Nephron progenitor cell (in vitro differentiated cells): ENCODE measurements at regions not wholly inside any gene's neighbourhood (a gene's known extent, or its start where the extent isn't known, plus 50 kb on each side); places are given as distances from the start of the nearest gene placed in this dataset.

ENCODE experiments used
- DNase-seq: peaks from one replicate; pipeline ENCODE4 v3.0.0; 2021
- H3K27ac Mint-ChIP-seq: 2 replicates; pipeline ENCODE4 v1.8.0; 2021; ENCODE audit warnings: mild to moderate bottlenecking, moderate library complexity, mixed read lengths
- H3K27me3 Mint-ChIP-seq: 2 replicates; pipeline ENCODE4 v1.8.0; 2021; ENCODE audit warnings: mild to moderate bottlenecking, low read depth, mixed read lengths; ENCODE audit not compliant: poor library complexity
- H3K36me3 Mint-ChIP-seq: 2 replicates; pipeline ENCODE4 v1.8.0; 2021; ENCODE audit warnings: low read depth, mixed read lengths
- H3K4me1 Mint-ChIP-seq: 2 replicates; pipeline ENCODE4 v1.8.0; 2021; ENCODE audit warnings: mixed read lengths
- H3K4me3 Mint-ChIP-seq: 2 replicates; pipeline ENCODE4 v1.8.0; 2021; ENCODE audit warnings: mild to moderate bottlenecking, moderate library complexity, mixed read lengths
- H3K9me3 Mint-ChIP-seq: 2 replicates; pipeline ENCODE4 v1.8.0; 2021; ENCODE audit warnings: mild to moderate bottlenecking, moderate library complexity, mixed read lengths
- TF ChIP-seq, protein P1 (sequence below): fragments of 200-600 bp; sonication (generic); IDR thresholded peaks from 2 replicates; pipeline ENCODE4 v1.5.0; 2021; ENCODE audit warnings: antibody characterized with exemption

DNA sequence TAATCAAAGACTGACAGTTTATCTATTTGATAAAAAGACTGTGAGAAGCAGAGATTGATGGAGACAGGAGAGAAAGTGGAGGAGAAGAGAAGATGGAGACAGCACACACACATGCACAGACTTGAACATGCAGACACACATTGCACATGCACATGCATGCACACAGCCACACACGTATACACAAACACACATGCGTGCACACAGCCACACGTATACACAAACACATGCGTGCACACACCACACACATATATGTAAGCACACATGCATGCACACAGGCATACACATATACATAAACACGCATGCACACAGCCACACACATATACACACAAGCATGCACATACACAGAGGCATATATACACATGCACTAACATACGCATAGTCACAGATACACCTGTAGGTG is 313.4 kb downstream of the HAPSTR1 start:
- DNase-seq, result no peak
- Mint-ChIP-seq H3K4me1 (peaks cover 30% of the 10 kb centered on the region), H3K27ac (no peak overlapping the region), H3K9me3 (no peaks in the 10 kb centered on the region), H3K27me3 (peaks cover under 1% of the 10 kb centered on the region), H3K4me3 (no peak overlapping the region), H3K36me3 (no peaks in the 10 kb centered on the region)
- TF ChIP-seq, protein P1, sequence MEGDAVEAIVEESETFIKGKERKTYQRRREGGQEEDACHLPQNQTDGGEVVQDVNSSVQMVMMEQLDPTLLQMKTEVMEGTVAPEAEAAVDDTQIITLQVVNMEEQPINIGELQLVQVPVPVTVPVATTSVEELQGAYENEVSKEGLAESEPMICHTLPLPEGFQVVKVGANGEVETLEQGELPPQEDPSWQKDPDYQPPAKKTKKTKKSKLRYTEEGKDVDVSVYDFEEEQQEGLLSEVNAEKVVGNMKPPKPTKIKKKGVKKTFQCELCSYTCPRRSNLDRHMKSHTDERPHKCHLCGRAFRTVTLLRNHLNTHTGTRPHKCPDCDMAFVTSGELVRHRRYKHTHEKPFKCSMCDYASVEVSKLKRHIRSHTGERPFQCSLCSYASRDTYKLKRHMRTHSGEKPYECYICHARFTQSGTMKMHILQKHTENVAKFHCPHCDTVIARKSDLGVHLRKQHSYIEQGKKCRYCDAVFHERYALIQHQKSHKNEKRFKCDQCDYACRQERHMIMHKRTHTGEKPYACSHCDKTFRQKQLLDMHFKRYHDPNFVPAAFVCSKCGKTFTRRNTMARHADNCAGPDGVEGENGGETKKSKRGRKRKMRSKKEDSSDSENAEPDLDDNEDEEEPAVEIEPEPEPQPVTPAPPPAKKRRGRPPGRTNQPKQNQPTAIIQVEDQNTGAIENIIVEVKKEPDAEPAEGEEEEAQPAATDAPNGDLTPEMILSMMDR, result no peak

DNA sequence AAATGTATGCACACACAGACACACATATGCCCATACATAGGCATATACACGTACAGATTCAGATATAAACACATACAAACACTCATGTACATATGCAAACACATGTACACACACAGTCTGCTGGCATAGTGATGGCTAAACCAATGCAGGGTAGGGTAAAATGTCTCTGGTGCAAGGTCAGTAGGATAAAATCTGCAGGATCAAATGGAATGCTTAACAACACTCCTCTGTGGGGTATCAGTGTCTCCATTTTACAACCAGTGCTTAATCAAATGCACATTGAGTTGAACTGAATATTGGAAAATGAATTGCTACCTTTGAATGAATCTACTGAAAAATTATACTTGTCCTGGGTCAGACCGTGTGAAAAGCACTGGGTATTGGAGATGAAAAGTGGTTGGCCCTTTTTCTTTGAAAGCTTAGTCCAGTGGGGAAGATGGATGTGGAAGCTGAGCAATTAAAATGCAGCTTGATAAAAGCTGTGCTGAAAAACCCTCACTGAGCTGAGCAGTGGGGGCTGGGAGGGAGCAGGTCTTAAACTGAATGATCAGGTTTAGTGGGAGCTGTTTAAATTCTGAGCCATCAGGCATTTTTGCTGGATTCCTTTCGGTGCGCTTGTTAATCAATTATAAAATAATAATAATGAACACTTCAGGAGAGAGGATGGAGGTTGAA is 314.7 kb downstream of the HAPSTR1 start:
- no peak for DNase-seq
- TF ChIP-seq, protein P1, result no peak
- peaks cover 29% of the 10 kb centered on the region for H3K4me1 Mint-ChIP-seq
- no peak overlapping the region for H3K4me3 Mint-ChIP-seq
- no peaks in the 10 kb centered on the region for H3K36me3 Mint-ChIP-seq
- peaks cover 1% of the 10 kb centered on the region for H3K27me3 Mint-ChIP-seq
- H3K9me3 Mint-ChIP-seq, result no peaks in the 10 kb centered on the region
- peak overlapping the region; percentile 47 for H3K27ac Mint-ChIP-seq

DNA sequence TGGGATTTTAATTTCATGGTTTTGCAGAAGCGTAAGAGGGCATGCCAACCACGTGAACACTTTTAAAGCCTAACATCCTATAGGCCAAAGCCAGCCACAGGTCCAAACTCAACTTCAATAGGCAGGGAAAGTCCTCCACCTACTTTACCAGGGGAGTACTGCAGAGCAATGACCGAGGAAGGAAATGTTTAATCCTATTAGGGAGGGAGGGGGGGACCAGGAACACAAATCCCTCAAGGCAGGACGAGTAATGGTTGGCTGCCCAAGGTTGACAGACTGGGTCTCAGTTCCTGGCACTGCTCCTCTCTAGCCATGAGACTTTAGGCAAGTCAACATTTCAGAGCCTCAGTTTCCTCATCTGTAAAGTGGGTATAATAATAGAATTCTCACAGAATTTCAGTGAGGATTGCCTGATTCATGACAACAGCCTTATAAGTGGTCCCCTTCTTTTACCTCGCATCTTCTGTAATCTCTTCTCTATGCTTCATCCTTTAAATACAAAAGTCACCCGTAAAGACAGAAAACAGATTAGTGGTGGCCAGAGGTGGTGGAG is 315.8 kb downstream of the HAPSTR1 start:
- H3K27ac Mint-ChIP-seq, result no peak overlapping the region
- no peak overlapping the region for H3K4me3 Mint-ChIP-seq
- H3K4me1 Mint-ChIP-seq, result peaks cover 29% of the 10 kb centered on the region
- no peak for DNase-seq
- TF ChIP-seq, protein P1, result no peak
- H3K36me3 Mint-ChIP-seq, result no peaks in the 10 kb centered on the region
- H3K9me3 Mint-ChIP-seq, result no peaks in the 10 kb centered on the region
- H3K27me3 Mint-ChIP-seq, result peaks cover 8% of the 10 kb centered on the region

DNA sequence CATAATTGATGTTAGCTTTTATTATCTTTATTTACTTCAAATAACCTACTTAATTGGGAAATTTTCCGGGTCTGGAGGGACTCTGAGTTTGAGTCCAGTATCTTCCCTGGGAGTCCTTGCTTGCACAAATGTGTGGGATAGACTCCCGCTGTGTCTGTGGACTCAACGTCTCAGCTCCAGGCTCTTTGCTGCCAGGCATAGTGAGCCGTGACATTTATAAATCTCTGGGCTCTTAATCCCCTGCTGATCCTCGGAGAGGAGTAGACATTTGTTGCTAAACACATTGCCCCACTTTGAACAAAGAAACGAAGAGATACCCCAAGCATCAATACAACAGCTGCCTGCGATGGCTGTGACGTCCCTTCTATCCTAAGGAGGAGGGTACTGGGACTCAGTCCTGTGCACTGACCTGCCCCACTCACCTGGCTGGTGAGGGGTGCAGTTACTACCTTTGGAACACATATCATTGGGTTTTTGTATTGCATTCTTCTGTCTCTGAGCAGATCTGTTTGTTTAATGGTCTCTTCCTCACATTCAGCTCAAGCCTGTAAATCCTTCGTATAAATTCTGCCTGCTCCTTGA is 316.9 kb downstream of the HAPSTR1 start:
- H3K27me3 Mint-ChIP-seq, result peaks cover 8% of the 10 kb centered on the region
- H3K36me3 Mint-ChIP-seq, result no peaks in the 10 kb centered on the region
- peaks cover 29% of the 10 kb centered on the region for H3K4me1 Mint-ChIP-seq
- H3K4me3 Mint-ChIP-seq, result no peak overlapping the region
- no peaks in the 10 kb centered on the region for H3K9me3 Mint-ChIP-seq
- H3K27ac Mint-ChIP-seq, result no peak overlapping the region
- TF ChIP-seq, protein P1, result no peak
- DNase-seq, result no peak

DNA sequence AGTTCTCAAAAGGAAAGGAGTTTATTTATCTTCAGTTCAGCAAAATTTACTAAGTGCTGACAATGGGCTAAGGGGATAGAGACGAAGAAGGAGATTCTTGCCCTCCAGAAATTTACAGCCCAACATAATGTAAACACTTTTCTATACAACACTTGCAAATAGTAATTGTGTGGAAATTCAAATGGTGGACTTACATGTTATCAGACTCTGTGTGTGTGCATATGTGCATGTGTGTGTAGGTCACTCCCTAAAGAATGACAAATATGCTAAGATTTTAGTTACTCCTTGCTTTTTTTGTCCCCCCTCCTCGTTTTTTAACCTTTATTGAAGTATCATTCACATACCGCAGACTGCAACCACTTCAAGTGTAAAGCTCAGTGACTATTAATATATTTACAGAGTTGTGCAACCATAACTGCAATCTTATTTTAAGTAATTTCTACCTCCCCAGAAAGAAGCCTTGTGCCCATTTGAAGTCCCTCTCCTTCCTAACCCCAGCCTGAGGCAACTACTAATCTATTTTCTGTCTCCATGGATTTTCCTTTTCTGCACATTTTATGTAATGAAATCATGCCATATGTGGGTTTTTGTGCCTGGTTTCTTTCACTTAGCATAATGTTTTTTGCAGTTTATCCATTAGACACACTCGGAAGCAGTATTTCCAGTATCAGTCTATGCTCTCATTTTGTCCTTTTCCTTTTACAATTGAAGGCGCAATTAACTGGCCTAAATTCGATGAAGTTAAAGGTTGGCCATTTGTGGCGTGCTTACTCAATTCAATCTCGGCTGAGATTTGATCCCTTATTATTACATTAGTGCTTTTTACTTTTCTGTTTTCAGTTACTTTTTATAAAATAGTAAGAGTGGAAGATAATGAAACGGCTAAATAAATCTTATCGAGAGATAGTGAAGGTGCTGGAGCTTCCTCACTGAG is 318.4 kb downstream of the HAPSTR1 start:
- H3K27ac Mint-ChIP-seq, result no peak overlapping the region
- DNase-seq, result no peak
- H3K27me3 Mint-ChIP-seq, result peaks cover 12% of the 10 kb centered on the region
- no peak overlapping the region for H3K4me3 Mint-ChIP-seq
- H3K36me3 Mint-ChIP-seq, result no peaks in the 10 kb centered on the region
- TF ChIP-seq, protein P1, result no peak
- H3K9me3 Mint-ChIP-seq, result no peaks in the 10 kb centered on the region
- peaks cover 29% of the 10 kb centered on the region for H3K4me1 Mint-ChIP-seq
